ENCODE measurements at regions not wholly inside any gene's neighbourhood (a gene's known extent, or its start where the extent isn't known, plus 50 kb on each side); places are given as distances from the start of the nearest gene placed in this dataset.

DNA sequence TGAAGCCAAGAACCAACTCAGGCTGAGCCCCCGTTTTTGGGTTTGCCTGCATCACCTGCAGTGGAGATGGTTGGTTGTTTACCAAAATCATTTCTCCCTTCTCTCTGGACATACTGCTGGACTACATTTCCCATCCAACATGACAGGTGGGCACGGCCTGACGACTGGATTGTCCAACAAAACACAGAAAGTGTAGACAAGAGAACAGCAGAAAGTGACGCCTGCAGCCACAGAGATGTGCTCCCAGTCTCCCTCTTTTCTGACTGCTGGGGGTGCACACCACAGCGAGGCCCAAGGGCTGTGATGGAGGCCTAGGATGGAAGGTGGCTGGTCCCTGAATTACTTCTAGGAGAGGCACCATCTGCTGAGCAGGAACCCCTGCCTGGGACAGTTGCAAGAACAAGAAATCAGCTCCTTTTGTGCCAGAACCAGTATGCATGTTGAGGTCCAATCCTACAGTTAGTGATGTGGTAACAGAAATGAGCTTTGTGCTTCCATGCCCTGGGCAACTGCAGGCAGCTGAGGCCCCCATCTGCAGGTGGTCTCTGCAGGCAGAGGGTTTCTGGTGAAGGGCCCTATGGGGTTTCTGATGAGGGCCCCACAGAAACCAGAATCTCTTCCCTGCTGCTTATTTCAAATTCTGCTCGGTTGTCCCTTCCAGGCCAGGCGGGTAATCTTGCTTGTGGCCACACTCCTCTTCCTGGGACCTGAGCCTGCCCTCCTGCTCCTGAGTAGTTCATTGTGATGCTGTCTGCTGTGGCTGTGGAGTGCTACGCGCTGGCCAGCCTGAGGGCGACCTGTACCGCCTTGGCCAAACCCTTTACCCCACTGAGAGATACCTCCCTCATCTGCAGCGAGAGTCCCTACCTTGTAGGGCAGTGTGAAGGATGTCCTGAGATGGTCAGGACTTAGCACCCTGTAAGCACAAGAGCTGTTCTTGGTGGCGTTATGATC is 168.3 kb downstream of the ASB1 start:
- Mint-ChIP-seq H3K9me3 (no peaks in the 10 kb centered on the region), H3K4me1 (peaks cover 23% of the 10 kb centered on the region), H3K27ac (no peak overlapping the region), H3K27me3 (ENCODE audit: low read depth) (peaks cover 10% of the 10 kb centered on the region), H3K4me3 (no peak overlapping the region), H3K36me3 (no peaks in the 10 kb centered on the region)
- TF ChIP-seq, protein P1, sequence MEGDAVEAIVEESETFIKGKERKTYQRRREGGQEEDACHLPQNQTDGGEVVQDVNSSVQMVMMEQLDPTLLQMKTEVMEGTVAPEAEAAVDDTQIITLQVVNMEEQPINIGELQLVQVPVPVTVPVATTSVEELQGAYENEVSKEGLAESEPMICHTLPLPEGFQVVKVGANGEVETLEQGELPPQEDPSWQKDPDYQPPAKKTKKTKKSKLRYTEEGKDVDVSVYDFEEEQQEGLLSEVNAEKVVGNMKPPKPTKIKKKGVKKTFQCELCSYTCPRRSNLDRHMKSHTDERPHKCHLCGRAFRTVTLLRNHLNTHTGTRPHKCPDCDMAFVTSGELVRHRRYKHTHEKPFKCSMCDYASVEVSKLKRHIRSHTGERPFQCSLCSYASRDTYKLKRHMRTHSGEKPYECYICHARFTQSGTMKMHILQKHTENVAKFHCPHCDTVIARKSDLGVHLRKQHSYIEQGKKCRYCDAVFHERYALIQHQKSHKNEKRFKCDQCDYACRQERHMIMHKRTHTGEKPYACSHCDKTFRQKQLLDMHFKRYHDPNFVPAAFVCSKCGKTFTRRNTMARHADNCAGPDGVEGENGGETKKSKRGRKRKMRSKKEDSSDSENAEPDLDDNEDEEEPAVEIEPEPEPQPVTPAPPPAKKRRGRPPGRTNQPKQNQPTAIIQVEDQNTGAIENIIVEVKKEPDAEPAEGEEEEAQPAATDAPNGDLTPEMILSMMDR (IDR thresholded peaks at IDR 0.05; ENCODE audit: unreplicated experiment) = no peak
- no peak for DNase-seq (ENCODE audit: low spot score in 2 of 2, unreplicated experiment in 2 of 2)

DNA sequence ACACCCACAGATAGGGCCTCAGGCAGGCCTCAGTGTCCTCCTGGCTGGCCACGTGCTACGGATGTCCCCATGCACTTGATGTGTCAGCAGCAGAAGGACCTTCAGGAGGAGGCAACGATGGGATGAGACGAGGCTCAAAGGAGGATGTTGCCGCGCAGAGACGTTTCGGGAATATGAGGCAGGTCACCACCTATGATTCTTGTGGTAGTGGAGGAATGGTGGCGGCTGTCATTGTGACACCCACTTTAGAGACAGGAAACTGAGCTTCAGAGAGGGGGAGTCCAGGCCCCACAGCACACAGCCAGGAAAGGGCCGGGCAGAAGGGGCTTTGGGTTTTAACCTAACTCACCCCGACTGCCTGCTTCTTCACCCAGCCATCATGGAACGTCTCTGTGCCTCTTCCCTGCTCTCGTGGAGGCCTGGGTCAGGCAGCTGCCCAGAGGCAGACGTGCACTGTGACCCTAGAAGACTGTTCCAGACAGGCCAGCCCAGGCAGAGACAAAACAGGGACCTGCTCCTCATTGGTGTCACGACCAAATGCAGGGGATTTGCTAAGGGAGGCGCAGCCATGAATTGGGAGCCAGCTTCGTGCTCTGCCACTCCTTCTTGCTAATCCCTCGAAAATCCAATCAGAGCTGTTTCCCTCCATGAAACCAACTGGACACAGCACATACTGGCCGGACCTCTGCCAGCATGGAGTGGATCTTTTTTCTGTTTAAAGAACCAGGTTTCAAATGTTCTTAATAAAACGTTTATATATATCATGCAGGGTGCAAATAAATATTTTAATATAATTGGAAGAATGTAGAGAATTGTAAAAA is 169.2 kb downstream of the ASB1 start:
- no peaks in the 10 kb centered on the region for H3K36me3 Mint-ChIP-seq
- H3K27me3 Mint-ChIP-seq (ENCODE audit: low read depth) = peaks cover 10% of the 10 kb centered on the region
- TF ChIP-seq, protein P1 (IDR thresholded peaks at IDR 0.05; ENCODE audit: unreplicated experiment) = no peak
- H3K4me1 Mint-ChIP-seq = peaks cover 23% of the 10 kb centered on the region
- no peak overlapping the region for H3K27ac Mint-ChIP-seq
- no peak for DNase-seq (ENCODE audit: low spot score in 2 of 2, unreplicated experiment in 2 of 2)
- H3K9me3 Mint-ChIP-seq = no peaks in the 10 kb centered on the region
- no peak overlapping the region for H3K4me3 Mint-ChIP-seq

DNA sequence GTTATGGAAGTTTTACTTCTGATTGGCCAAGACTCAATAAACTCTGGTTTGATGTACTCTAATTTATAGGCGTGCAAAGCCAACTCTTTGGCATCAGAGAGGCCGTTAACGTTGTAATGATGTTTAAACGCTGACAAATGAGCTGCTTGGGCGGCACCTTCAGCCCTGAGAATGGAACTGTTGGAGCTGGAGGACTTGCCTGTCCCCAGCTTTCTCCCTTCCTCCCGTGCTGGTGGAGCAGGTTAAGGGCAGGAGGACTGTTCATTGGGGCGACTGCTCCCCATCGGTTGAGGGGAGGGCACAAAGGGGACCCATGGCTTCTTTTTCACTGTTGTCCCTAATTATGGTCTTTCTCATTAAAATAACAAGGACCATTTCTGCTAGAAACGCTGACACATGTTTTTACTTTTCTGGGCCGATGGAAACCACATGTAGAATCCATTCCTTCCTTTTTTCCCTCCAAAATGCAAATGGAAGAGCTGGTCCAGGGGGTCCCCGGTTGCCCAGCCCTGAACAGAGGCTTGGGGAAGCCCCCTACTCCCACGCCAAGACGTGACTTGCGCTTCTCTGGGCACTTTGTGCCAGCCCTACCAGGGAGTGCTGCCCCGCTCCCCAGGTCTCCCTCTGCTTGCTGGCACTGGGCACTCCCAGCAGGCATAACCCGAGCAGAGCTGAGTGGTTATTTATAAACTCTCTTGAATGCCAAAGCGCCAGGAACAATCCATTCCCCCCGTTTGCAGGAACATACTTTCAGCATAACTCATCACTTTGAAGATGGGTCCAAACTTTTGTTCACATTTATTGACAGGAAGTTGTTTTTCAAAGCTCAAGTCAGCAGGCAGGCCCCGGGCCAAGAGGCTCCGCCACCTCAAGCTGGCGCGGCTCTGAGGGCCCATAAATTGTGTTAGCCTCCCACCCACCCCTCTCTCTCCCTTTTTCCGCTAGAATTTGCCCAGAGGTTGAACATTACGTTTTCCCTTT is 170.1 kb downstream of the ASB1 start:
- DNase-seq (ENCODE audit: low spot score in 2 of 2, unreplicated experiment in 2 of 2) = no peak
- Mint-ChIP-seq H3K27me3 (ENCODE audit: low read depth) (peaks cover 10% of the 10 kb centered on the region), H3K9me3 (no peaks in the 10 kb centered on the region), H3K36me3 (no peaks in the 10 kb centered on the region), H3K4me1 (peaks cover 27% of the 10 kb centered on the region), H3K27ac (peak overlapping the region; percentile 82), H3K4me3 (no peak overlapping the region)
- TF ChIP-seq, protein P1 (IDR thresholded peaks at IDR 0.05; ENCODE audit: unreplicated experiment) = no peak

DNA sequence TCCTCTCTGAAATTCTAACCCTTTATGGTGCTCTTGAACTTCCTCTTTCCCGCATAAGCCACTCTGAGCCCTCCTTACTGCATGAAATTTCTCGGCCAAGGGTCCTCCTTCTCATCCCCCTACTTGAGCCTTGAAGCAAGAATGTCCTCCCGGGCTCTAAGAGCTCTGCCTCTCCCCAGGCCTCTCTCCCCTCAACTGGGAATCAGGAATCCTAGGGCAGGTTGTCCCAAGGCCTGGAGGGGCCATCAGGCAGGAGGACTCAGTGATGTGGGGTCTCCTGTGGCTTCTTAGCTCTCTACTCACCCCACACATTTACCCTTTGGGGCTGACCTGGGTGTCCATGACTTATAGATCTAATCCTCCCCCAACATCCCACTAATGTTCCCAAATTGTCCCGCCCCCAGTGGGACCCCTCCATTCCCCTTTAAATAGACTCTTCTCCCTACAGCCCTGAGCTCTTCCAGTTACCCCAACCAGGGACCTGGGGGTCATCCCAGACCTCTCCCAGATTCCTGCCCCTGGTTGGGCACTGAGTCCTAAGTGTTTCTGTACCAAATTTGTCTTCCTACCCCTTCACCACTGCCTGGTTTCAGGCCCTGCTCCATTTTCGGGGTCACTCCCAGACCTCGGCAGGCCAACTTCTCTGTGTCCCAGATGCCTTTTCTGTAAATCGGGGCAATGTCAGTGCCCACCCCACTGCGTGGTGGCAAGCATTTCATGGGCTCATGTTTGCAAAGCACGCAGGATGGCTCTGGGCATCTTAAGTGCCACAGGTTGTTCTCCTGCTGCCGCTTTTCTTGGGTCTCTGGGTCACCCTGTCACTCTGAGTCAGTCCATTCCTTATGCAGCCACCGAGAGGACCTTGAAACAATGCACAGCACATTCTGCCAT is 171.2 kb downstream of the ASB1 start:
- H3K36me3 Mint-ChIP-seq = no peaks in the 10 kb centered on the region
- no peak overlapping the region for H3K4me3 Mint-ChIP-seq
- TF ChIP-seq, protein P1 (IDR thresholded peaks at IDR 0.05; ENCODE audit: unreplicated experiment) = no peak
- peak overlapping the region; percentile 74 for H3K27ac Mint-ChIP-seq
- peaks cover 10% of the 10 kb centered on the region for H3K27me3 Mint-ChIP-seq (ENCODE audit: low read depth)
- no peak for DNase-seq (ENCODE audit: low spot score in 2 of 2, unreplicated experiment in 2 of 2)
- H3K4me1 Mint-ChIP-seq = peaks cover 32% of the 10 kb centered on the region
- H3K9me3 Mint-ChIP-seq = peaks cover 3% of the 10 kb centered on the region
